Astrocyte (in vitro differentiated cells and primary cell): ENCODE measurements at regions not wholly inside any gene's neighbourhood (a gene's known extent, or its start where the extent isn't known, plus 50 kb on each side); places are given as distances from the start of the nearest gene placed in this dataset.

Source experiments
- CTCF ChIP-seq: IDR thresholded peaks from 2 replicates; pipeline ENCODE4 v1.5.1; 2011; ENCODE audit warnings: low read depth, mild to moderate bottlenecking, inconsistent platforms, low read length, moderate library complexity; ENCODE audit not compliant: insufficient read depth
- EZH2 ChIP-seq: IDR thresholded peaks from 2 replicates; pipeline ENCODE4 v1.6.1; 2012; ENCODE audit warnings: mild to moderate bottlenecking, low read length, inconsistent platforms; ENCODE audit not compliant: insufficient read depth

- no peak for TF ChIP-seq CTCF
- no peak for TF ChIP-seq EZH2
These were observed 348.0 kb upstream of the KLF3 start for GRCh38 chr4:38316045-38316444.
